H1 (cell line): ENCODE measurements at regions not wholly inside any gene's neighbourhood (a gene's known extent, or its start where the extent isn't known, plus 50 kb on each side); places are given as distances from the start of the nearest gene placed in this dataset.

Source experiments
- CTCF ChIA-PET: fragments of 300-600 bp; sonication (Branson Sonifier 250); formaldehyde crosslinking; loops from one replicate; lab custom pipeline; 2021; ENCODE audit not compliant: partially characterized antibody; lab: Charles Lee
- POLR2A ChIA-PET: fragments of 300-600 bp; sonication (Branson Sonifier 250); formaldehyde crosslinking; loops from one replicate; lab custom pipeline; 2021; ENCODE audit warnings: inconsistent platforms; ENCODE audit not compliant: partially characterized antibody; lab: Charles Lee
- DNase-seq, 2 experiments: peaks; one replicate each; pipeline versions ENCODE4 v3.0.0 to v3.0.0-alpha.2; 2010 to 2022; ENCODE audit warnings: low spot score in 2 of 2, low read depth in 1 of 2, mixed read lengths in 1 of 2
- FAIRE-seq: peaks from 2 replicates; lab custom pipeline; 2011; peaks lifted over from hg19 to GRCh38; lab: Jason Lieb, UNC
- H2AFZ ChIP-seq: 2 replicates; pipeline ENCODE4 v1.8.1; 2012; ENCODE audit warnings: low read length, inconsistent platforms
- H2AK5ac ChIP-seq: 2 replicates; pipeline ENCODE4 v1.6.1; 2013; ENCODE audit warnings: low read depth, low read length
- H2BK120ac ChIP-seq: replicated peaks from 2 replicates; pipeline ENCODE3; 2013; ENCODE audit warnings: low read depth, low read length, inconsistent platforms
- H2BK12ac ChIP-seq: 2 replicates; pipeline ENCODE4 v1.6.1; 2013; ENCODE audit warnings: low read depth, low read length
- H2BK15ac ChIP-seq: 2 replicates; pipeline ENCODE4 v1.6.1; 2013; ENCODE audit warnings: low read length
- H2BK20ac ChIP-seq: 2 replicates; pipeline ENCODE4 v1.6.1; 2013; ENCODE audit warnings: low read length
- H2BK5ac ChIP-seq: 2 replicates; pipeline ENCODE4 v1.6.1; 2013; ENCODE audit warnings: low read depth, low read length
- H3K14ac ChIP-seq: 2 replicates; pipeline ENCODE4 v1.6.1; 2013; ENCODE audit warnings: inconsistent platforms; ENCODE audit not compliant: insufficient read length
- H3K18ac ChIP-seq: 2 replicates; pipeline ENCODE4 v1.6.1; 2013; ENCODE audit warnings: low read length; ENCODE audit errors: extremely low read depth
- H3K23ac ChIP-seq: 2 replicates; pipeline ENCODE4 v1.6.1; 2013; ENCODE audit warnings: inconsistent platforms; ENCODE audit not compliant: insufficient read length
- H3K23me2 ChIP-seq: 2 replicates; pipeline ENCODE4 v1.6.1; 2013; ENCODE audit warnings: low read depth, low read length
- H3K27ac ChIP-seq: 2 replicates; pipeline ENCODE4 v1.6.1; 2011; ENCODE audit warnings: low read depth, low read length, inconsistent platforms
- H3K27me3 ChIP-seq, 4 experiments: replicated peaks in 1 of 4; 1 replicate in 1 of 4; 2 replicates in 3 of 4; pipeline versions ENCODE4 v1.6.1 to v1.8.1; 2011 to 2013; ENCODE audit warnings: low read length in 3 of 4, mild to moderate bottlenecking in 3 of 4, inconsistent platforms in 2 of 4, mixed read lengths in 2 of 4, moderate library complexity in 1 of 4; ENCODE audit not compliant: control insufficient read depth in 3 of 4, insufficient read depth in 3 of 4; ENCODE audit errors: extremely low read depth in 1 of 4
- H3K36me3 ChIP-seq, 4 experiments: 2 replicates each; pipeline versions ENCODE4 v1.6.1 to v1.8.1; 2011 to 2013; ENCODE audit warnings: mild to moderate bottlenecking in 4 of 4, low read length in 3 of 4, moderate library complexity in 2 of 4, control low read depth in 1 of 4, inconsistent platforms in 1 of 4; ENCODE audit not compliant: insufficient read depth in 4 of 4, control insufficient read depth in 2 of 4
- H3K4ac ChIP-seq: replicated peaks from 2 replicates; pipeline ENCODE3; 2013; ENCODE audit warnings: low read length, low read depth, mixed read lengths, inconsistent platforms; ENCODE audit not compliant: insufficient read length
- H3K4me1 ChIP-seq, 4 experiments: replicated peaks in 1 of 4; 1 replicate in 1 of 4; 2 replicates in 3 of 4; pipeline versions ENCODE4 v1.6.1 to v1.8.1; 2011 to 2013; ENCODE audit warnings: low read length in 3 of 4, inconsistent platforms in 2 of 4, mixed read lengths in 1 of 4; ENCODE audit not compliant: insufficient read depth in 4 of 4, control insufficient read depth in 3 of 4
- H3K4me2 ChIP-seq, 2 experiments: 2 replicates each; pipeline versions ENCODE4 v1.6.1 to v1.8.1; 2011 to 2013; ENCODE audit warnings: low read depth in 2 of 2, low read length in 2 of 2, control low read depth in 1 of 2, inconsistent platforms in 1 of 2, mild to moderate bottlenecking in 1 of 2; ENCODE audit not compliant: insufficient read depth in 1 of 2
- H3K4me3 ChIP-seq, 4 experiments: fragments of 200-600, 300-600 bp in 1 of 4; sonication (generic), shearing (Covaris generic), sonication (Bioruptor Twin) in 1 of 4; 2 replicates each; pipeline versions ENCODE4 v1.5.1 to v1.8.1; 2011 to 2016; ENCODE audit warnings: low read length in 4 of 4, low read depth in 3 of 4, control low read depth in 2 of 4, inconsistent platforms in 2 of 4, mild to moderate bottlenecking in 2 of 4, mixed read lengths in 1 of 4, moderate library complexity in 1 of 4; ENCODE audit not compliant: insufficient read depth in 2 of 4; ENCODE audit errors: extremely low read depth in 1 of 4
- H3K56ac ChIP-seq: replicated peaks from 2 replicates; pipeline ENCODE3; 2013; ENCODE audit warnings: low read depth, mild to moderate bottlenecking, mixed read lengths, low read length, inconsistent platforms; ENCODE audit not compliant: insufficient read length
- H3K79me1 ChIP-seq: 2 replicates; pipeline ENCODE4 v1.6.1; 2013; ENCODE audit warnings: low read depth, low read length, control low read depth
- H3K79me2 ChIP-seq, 2 experiments: 2 replicates each; pipeline versions ENCODE4 v1.6.1 to v1.8.1; 2012 to 2013; ENCODE audit warnings: low read length in 2 of 2, mild to moderate bottlenecking in 2 of 2, inconsistent platforms in 1 of 2; ENCODE audit not compliant: insufficient read depth in 2 of 2, control insufficient read depth in 1 of 2
- H3K9ac ChIP-seq, 4 experiments: replicated peaks in 1 of 4; 1 replicate in 1 of 4; 2 replicates in 3 of 4; pipeline versions ENCODE4 v1.6.1 to v1.8.1; 2011 to 2013; ENCODE audit warnings: low read depth in 3 of 4, low read length in 3 of 4, control low read depth in 2 of 4, mild to moderate bottlenecking in 2 of 4, moderate library complexity in 2 of 4, inconsistent platforms in 1 of 4; ENCODE audit errors: extremely low read depth in 1 of 4
- H3K9me3 ChIP-seq, 2 experiments: 2 replicates each; pipeline versions ENCODE4 v1.6.1 to v1.8.1; 2012 to 2013; ENCODE audit warnings: mild to moderate bottlenecking in 2 of 2, moderate library complexity in 2 of 2, control low read depth in 1 of 2, inconsistent platforms in 1 of 2, low read depth in 1 of 2, low read length in 1 of 2, mixed read lengths in 1 of 2; ENCODE audit not compliant: insufficient read depth in 2 of 2
- H4K20me1 ChIP-seq, 2 experiments: replicated peaks in 1 of 2; 2 replicates each; pipeline versions ENCODE3 to v1.8.1; 2011 to 2013; ENCODE audit warnings: inconsistent platforms in 2 of 2, low read length in 2 of 2, mild to moderate bottlenecking in 1 of 2; ENCODE audit not compliant: insufficient read depth in 2 of 2, control insufficient read depth in 1 of 2
- H4K5ac ChIP-seq: 2 replicates; pipeline ENCODE4 v1.6.1; 2013; ENCODE audit warnings: low read length, low read depth, mixed read lengths, inconsistent platforms; ENCODE audit not compliant: insufficient read length
- H4K8ac ChIP-seq: 2 replicates; pipeline ENCODE4 v1.8.0; 2013; ENCODE audit warnings: mild to moderate bottlenecking, moderate library complexity, low read length, inconsistent platforms; ENCODE audit not compliant: insufficient read depth; ENCODE audit errors: extremely low read depth
- H4K91ac ChIP-seq: replicated peaks from 2 replicates; pipeline ENCODE3; 2013; ENCODE audit warnings: low read length, mixed read lengths, inconsistent platforms; ENCODE audit not compliant: insufficient read length
- CHD1 ChIP-seq: IDR thresholded peaks from 2 replicates; pipeline ENCODE4 v1.6.1; 2012; ENCODE audit warnings: low read depth, low read length, improper control_type of control experiment
- CTBP2 ChIP-seq: IDR thresholded peaks from 2 replicates; pipeline ENCODE4 v1.7.0; 2011; ENCODE audit warnings: borderline replicate concordance, mild to moderate bottlenecking, moderate library complexity, mixed read lengths, low read length; ENCODE audit not compliant: insufficient read depth, insufficient read length
- EP300 ChIP-seq, 2 experiments: IDR thresholded peaks; 1 replicate in 1 of 2; 2 replicates in 1 of 2; pipeline ENCODE4 v1.6.1; 2011 to 2012; ENCODE audit warnings: low read depth in 2 of 2, low read length in 2 of 2, mild to moderate bottlenecking in 2 of 2, borderline replicate concordance in 1 of 2, inconsistent platforms in 1 of 2, moderate library complexity in 1 of 2
- HDAC6 ChIP-seq: IDR thresholded peaks from one replicate; pipeline ENCODE4 v1.7.1; 2012; ENCODE audit warnings: low read depth, mild to moderate bottlenecking, inconsistent platforms, low read length, moderate library complexity
- KDM1A ChIP-seq: fragments of 200-600, 300-600 bp; sonication (generic); IDR thresholded peaks from 2 replicates; pipeline ENCODE4 v1.7.1; 2016; ENCODE audit warnings: mild to moderate bottlenecking, low read length, borderline replicate concordance
- KDM5A ChIP-seq: fragments of 200-600 bp; IDR thresholded peaks from 2 replicates; pipeline ENCODE4 v1.7.1; 2012; ENCODE audit warnings: mild to moderate bottlenecking, low read length, inconsistent platforms, mixed read lengths
- NRF1 ChIP-seq: IDR thresholded peaks from 2 replicates; pipeline ENCODE4 v1.6.1; 2011; ENCODE audit warnings: mild to moderate bottlenecking, low read depth, low read length, improper control_type of control experiment
- SIX5 ChIP-seq: IDR thresholded peaks from 2 replicates; pipeline ENCODE4 v1.6.1; 2011; ENCODE audit warnings: mild to moderate bottlenecking, low read depth, low read length
- SP2 ChIP-seq: IDR thresholded peaks from 2 replicates; pipeline ENCODE4 v1.6.1; 2012; ENCODE audit warnings: mild to moderate bottlenecking, low read length, inconsistent platforms
- TAF1 ChIP-seq: IDR thresholded peaks from 2 replicates; pipeline ENCODE4 v1.6.1; 2011; ENCODE audit warnings: mild to moderate bottlenecking, low read depth, low read length
- TCF12 ChIP-seq: IDR thresholded peaks from 2 replicates; pipeline ENCODE4 v1.6.1; 2011; ENCODE audit warnings: low read depth, mild to moderate bottlenecking, low read length
- TEAD4 ChIP-seq: IDR thresholded peaks from 2 replicates; pipeline ENCODE4 v1.6.1; 2012; ENCODE audit warnings: low read depth, low read length, inconsistent platforms, mixed read lengths
- WGBS, 2 experiments: shearing (Covaris generic) in 1 of 2; methylation state at CpG; one replicate each; pipeline versions ENCODE4 v1.1.6 to v1.1.7; 2013 to 2015; ENCODE audit warnings: low lambda C conversion rate in 2 of 2, mixed read lengths in 2 of 2, inconsistent platforms in 1 of 2, low coverage in 1 of 2, missing lambda C conversion rate in 1 of 2; ENCODE audit not compliant: insufficient replicate concordance in 2 of 2, insufficient coverage in 1 of 2, insufficient read length in 1 of 2; ENCODE audit errors: extremely low coverage in 1 of 2, missing lambda C conversion rate in 1 of 2; 5-methylcytosine and 5-hydroxymethylcytosine counted together

- Histone ChIP-seq H3K4me2 (peak overlapping the region; percentile 56 to 89), H3K23ac (no peak overlapping the region), H3K23me2 (peaks cover 10% of the 10 kb centered on the region; the same call in 1 of the 2 replicates), H2BK20ac (no peak overlapping the region), H3K27ac (no peak overlapping the region), H2BK12ac (peak overlapping the region; percentile 60; the same call in 1 of the 2 replicates), H3K14ac (no peak overlapping the region), H4K5ac (no peak overlapping the region), H2BK15ac (peak overlapping the region; percentile 81; the same call in 1 of the 2 replicates), H2AFZ (peak overlapping the region; percentile 63; the same call in 1 of the 2 replicates), H3K56ac (no peak overlapping the region), H3K79me1 (no peaks in the 10 kb centered on the region), H4K8ac (no peak overlapping the region), H2AK5ac (no peak overlapping the region), H3K9me3 (no peaks in the 10 kb centered on the region), H4K20me1 (no peaks in the 10 kb centered on the region), H2BK120ac (no peak overlapping the region), H3K4me1 (peaks cover 0 to 12% (median 8%) of the 10 kb centered on the region in 4 experiments; a peak in 4 of 7 replicates), H3K79me2 (no peaks in the 10 kb centered on the region), H4K91ac (no peak overlapping the region), H2BK5ac (peak overlapping the region; percentile 60; the same call in 1 of the 2 replicates), H3K4me3 (peak overlapping the region; percentile 11 to 55 (median 24); a peak in 6 of 8 replicates), H3K36me3 (no peaks in the 10 kb centered on the region), H3K27me3 (peaks cover 0 to 10% (median 2%) of the 10 kb centered on the region in 4 experiments; a peak in 3 of 7 replicates), H3K4ac (no peak overlapping the region), H3K9ac (no peak overlapping the region), H3K18ac (no peak overlapping the region)
- CTCF ChIA-PET, result interaction anchor here (0.9 to 2.1 kb wide), 8 partner anchors 10 to 128 kb away, joined by 3 to 18 read pairs (median 5); no protein-coding TSS in a partner anchor
- 81% methylated on average over 27 of the region's 27 CpGs; no CpG with 5 or more reads in 1 of the 2 experiments for WGBS, 2 experiments
- POLR2A ChIA-PET, result interaction anchor here (1.2 kb wide), 2 partner anchors 11 to 24 kb away, joined by 3 to 4 read pairs; no protein-coding TSS in a partner anchor
- DNase-seq, result peak in 1 of 2 experiments; percentile 44
- no peak for FAIRE-seq
- TF ChIP-seq EP300 (IDR thresholded peaks at IDR 0.05; ENCODE audit: borderline replicate concordance in 1 of 2, low read depth in 2 of 2, low read length in 2 of 2), result no peak
- no peak for TF ChIP-seq KDM5A
- TF ChIP-seq SIX5, result no peak
- no peak for TF ChIP-seq TAF1
- no peak for TF ChIP-seq SP2
- no peak for TF ChIP-seq CTBP2
- no peak for TF ChIP-seq TCF12
- no peak for TF ChIP-seq NRF1
- TF ChIP-seq CHD1, result no peak
- TF ChIP-seq KDM1A, result no peak
- no peak for TF ChIP-seq HDAC6
- TF ChIP-seq TEAD4, result no peak
Observed at GRCh38 chr10:42950606-42951485, 126.0 kb upstream of the RET start.
